K562 (cell line): ENCODE measurements at regions not wholly inside any gene's neighbourhood (a gene's known extent, or its start where the extent isn't known, plus 50 kb on each side); places are given as distances from the start of the nearest gene placed in this dataset.

Source experiments
- CBFA2T3 ChIP-seq: fragments of 450-650 bp; IDR thresholded peaks from 2 replicates; pipeline ENCODE4 v1.6.1; 2017
- CREB5 ChIP-seq: fragments of 250-450 bp; sonication (Bioruptor Pico); IDR thresholded peaks from 2 replicates; pipeline ENCODE4 v1.5.0; 2020; ENCODE audit warnings: mild to moderate bottlenecking
- FOXK1 ChIP-seq: sonication (generic); formaldehyde crosslinking; IDR thresholded peaks from 2 replicates; pipeline ENCODE4 v1.8.0; 2022; ENCODE audit warnings: missing genetic modification reagents, mild to moderate bottlenecking, borderline replicate concordance
- FOXK2 ChIP-seq, 2 experiments: fragments of 450-650 bp; IDR thresholded peaks in 1 of 2; conservative IDR thresholded peaks in 1 of 2; 2 replicates each; pipeline ENCODE4 v1.6.1; 2016; ENCODE audit warnings: low read depth in 2 of 2, mild to moderate bottlenecking in 1 of 2
- NBN ChIP-seq: fragments of 450-650 bp; IDR thresholded peaks from 2 replicates; pipeline ENCODE4 v1.6.1; 2016; ENCODE audit warnings: low read depth, mild to moderate bottlenecking
- RCOR1 ChIP-seq, 2 experiments: IDR thresholded peaks; 2 replicates each; pipeline ENCODE4 v1.6.1; 2012; ENCODE audit warnings: low read depth in 2 of 2, low read length in 2 of 2, borderline replicate concordance in 1 of 2, improper control_type of control experiment in 1 of 2
- SMAD1 ChIP-seq: fragments of 150-350 bp; IDR thresholded peaks from 2 replicates; pipeline ENCODE4 v1.6.1; 2014; ENCODE audit warnings: low read length, low read depth; ENCODE audit not compliant: partially characterized antibody
- SPI1 ChIP-seq: IDR thresholded peaks from 2 replicates; pipeline ENCODE4 v1.6.1; 2011; ENCODE audit warnings: low read depth, low read length, control low read depth, borderline replicate concordance
- SRSF7 ChIP-seq: fragments of 200-400 bp; formaldehyde crosslinking; optimal IDR thresholded peaks from 2 replicates; pipeline ENCODE3; 2017; ENCODE audit warnings: mild to moderate bottlenecking, low read depth, low read length
- TCF3 ChIP-seq: sonication (generic); formaldehyde crosslinking; IDR thresholded peaks from 2 replicates; pipeline ENCODE4 v1.4.0; 2020; ENCODE audit warnings: mild to moderate bottlenecking, missing genetic modification reagents
- TRIM28 ChIP-seq: fragments of 450-650 bp; IDR thresholded peaks from 2 replicates; pipeline ENCODE4 v1.6.1; 2017
- ZBTB12 ChIP-seq: fragments of 250-450 bp; sonication (Bioruptor Pico); IDR thresholded peaks from 2 replicates; pipeline ENCODE4 v1.4.0; 2020
- ZNF589 ChIP-seq: fragments of 200-800 bp; sonication (Bioruptor generic); IDR thresholded peaks from 2 replicates; pipeline ENCODE4 v1.6.1; 2016; ENCODE audit warnings: low read depth, missing genetic modification characterization, missing compliant biosample characterization
- ZNF717 ChIP-seq: fragments of 250-450 bp; sonication (Bioruptor Pico); IDR thresholded peaks from 2 replicates; pipeline ENCODE4 v1.5.0; 2021
- ZNF764 ChIP-seq: fragments of 250-450 bp; sonication (Bioruptor Pico); IDR thresholded peaks from 2 replicates; pipeline ENCODE4 v1.4.0; 2020; ENCODE audit warnings: low read depth, mild to moderate bottlenecking, moderate library complexity
- TF ChIP-seq, protein P1 (sequence below), 3 experiments: fragments of 200-800 bp in 1 of 3; fragments of 250-450 bp in 1 of 3; fragments of 450-650 bp in 1 of 3; sonication (Bioruptor Pico) in 1 of 3; sonication (Bioruptor generic) in 1 of 3; formaldehyde crosslinking in 1 of 3; IDR thresholded peaks; 2 replicates each; pipeline versions ENCODE4 v1.6.1 to v1.8.0; 2016 to 2022; ENCODE audit warnings: mild to moderate bottlenecking in 2 of 3, missing genetic modification characterization in 2 of 3, missing compliant biosample characterization in 1 of 3, moderate library complexity in 1 of 3
- TF ChIP-seq, protein P2 (sequence below): fragments of 200-800 bp; sonication (Bioruptor generic); IDR thresholded peaks from 2 replicates; pipeline ENCODE4 v1.6.1; 2017; ENCODE audit warnings: missing genetic modification characterization, missing compliant biosample characterization
- TF ChIP-seq, protein P3 (sequence below): fragments of 450-650 bp; IDR thresholded peaks from 2 replicates; pipeline ENCODE4 v1.6.1; 2016; ENCODE audit warnings: antibody characterized with exemption

DNA sequence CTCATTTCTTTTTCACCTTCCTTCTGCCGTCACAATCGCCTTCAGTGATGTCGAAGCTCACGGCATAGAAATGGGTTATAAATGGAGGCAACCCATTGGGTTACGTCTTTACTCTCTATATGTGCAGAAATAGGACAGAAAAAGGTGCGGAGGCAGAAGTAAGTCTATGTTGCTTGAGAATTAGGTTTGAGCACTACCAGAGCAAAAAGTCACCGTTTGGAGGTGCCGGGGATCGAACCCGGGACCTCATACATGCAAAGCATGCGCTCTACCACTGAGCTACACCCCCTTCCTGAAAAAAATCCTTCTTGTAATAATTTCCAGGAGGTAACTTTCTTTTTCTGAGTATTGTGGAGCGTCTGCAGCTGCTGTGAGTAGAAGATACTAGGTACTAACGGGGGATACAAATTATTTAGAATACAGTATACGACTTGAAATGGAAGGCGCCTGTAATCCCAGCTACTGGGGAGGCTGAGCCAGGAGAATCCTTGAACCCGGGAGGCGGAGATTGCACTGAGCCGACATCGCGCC, 134.2 kb downstream of the TRIM27 start (continued):
- TF ChIP-seq SMAD1 (no peak), ZBTB12 (CRISPR knock-in tag) (0 out of 2 replicates have a peak, but pooled peaks have one; percentile 30), NBN (peak; percentile 30), CREB5 (CRISPR knock-in tag) (no peak), SPI1 (peak; percentile 68; the same call in 1 of the 2 replicates), SRSF7 (no peak), TRIM28 (peak; percentile 22; the same call in 1 of the 2 replicates), FOXK1 (no peak), ZNF717 (CRISPR knock-in tag) (no peak), RCOR1 (IDR thresholded peaks at IDR 0.05; ENCODE audit: borderline replicate concordance in 1 of 2, low read depth in 2 of 2, low read length in 2 of 2) (peak in 1 of 2 experiments; percentile 84; a peak in 2 of 4 replicates), ZNF764 (CRISPR knock-in tag) (peak; percentile 87), TCF3 (CRISPR knock-in tag) (peak; percentile 27; the same call in 1 of the 2 replicates), FOXK2 (conservative IDR thresholded peaks at IDR 0.05 in 1 of 2, IDR thresholded peaks at IDR 0.05 in 1 of 2; ENCODE audit: low read depth in 2 of 2) (peak in 1 of 2 experiments; percentile 45; a peak in 2 of 4 replicates), CBFA2T3 (0 out of 2 replicates have a peak, but pooled peaks have one; percentile 29), ZNF589 (CRISPR knock-in tag) (peak; percentile 33; the same call in 1 of the 2 replicates)
- TF ChIP-seq, protein P1, sequence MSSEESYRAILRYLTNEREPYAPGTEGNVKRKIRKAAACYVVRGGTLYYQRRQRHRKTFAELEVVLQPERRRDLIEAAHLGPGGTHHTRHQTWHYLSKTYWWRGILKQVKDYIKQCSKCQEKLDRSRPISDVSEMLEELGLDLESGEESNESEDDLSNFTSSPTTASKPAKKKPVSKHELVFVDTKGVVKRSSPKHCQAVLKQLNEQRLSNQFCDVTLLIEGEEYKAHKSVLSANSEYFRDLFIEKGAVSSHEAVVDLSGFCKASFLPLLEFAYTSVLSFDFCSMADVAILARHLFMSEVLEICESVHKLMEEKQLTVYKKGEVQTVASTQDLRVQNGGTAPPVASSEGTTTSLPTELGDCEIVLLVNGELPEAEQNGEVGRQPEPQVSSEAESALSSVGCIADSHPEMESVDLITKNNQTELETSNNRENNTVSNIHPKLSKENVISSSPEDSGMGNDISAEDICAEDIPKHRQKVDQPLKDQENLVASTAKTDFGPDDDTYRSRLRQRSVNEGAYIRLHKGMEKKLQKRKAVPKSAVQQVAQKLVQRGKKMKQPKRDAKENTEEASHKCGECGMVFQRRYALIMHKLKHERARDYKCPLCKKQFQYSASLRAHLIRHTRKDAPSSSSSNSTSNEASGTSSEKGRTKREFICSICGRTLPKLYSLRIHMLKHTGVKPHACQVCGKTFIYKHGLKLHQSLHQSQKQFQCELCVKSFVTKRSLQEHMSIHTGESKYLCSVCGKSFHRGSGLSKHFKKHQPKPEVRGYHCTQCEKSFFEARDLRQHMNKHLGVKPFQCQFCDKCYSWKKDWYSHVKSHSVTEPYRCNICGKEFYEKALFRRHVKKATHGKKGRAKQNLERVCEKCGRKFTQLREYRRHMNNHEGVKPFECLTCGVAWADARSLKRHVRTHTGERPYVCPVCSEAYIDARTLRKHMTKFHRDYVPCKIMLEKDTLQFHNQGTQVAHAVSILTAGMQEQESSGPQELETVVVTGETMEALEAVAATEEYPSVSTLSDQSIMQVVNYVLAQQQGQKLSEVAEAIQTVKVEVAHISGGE (CRISPR knock-in tag; IDR thresholded peaks at IDR 0.05), result peak in 1 of 3 experiments; percentile 25; a peak in 1 of 6 replicates
- TF ChIP-seq, protein P2, sequence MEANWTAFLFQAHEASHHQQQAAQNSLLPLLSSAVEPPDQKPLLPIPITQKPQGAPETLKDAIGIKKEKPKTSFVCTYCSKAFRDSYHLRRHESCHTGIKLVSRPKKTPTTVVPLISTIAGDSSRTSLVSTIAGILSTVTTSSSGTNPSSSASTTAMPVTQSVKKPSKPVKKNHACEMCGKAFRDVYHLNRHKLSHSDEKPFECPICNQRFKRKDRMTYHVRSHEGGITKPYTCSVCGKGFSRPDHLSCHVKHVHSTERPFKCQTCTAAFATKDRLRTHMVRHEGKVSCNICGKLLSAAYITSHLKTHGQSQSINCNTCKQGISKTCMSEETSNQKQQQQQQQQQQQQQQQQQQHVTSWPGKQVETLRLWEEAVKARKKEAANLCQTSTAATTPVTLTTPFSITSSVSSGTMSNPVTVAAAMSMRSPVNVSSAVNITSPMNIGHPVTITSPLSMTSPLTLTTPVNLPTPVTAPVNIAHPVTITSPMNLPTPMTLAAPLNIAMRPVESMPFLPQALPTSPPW (CRISPR knock-in tag), result peak; percentile 52
- TF ChIP-seq, protein P3, sequence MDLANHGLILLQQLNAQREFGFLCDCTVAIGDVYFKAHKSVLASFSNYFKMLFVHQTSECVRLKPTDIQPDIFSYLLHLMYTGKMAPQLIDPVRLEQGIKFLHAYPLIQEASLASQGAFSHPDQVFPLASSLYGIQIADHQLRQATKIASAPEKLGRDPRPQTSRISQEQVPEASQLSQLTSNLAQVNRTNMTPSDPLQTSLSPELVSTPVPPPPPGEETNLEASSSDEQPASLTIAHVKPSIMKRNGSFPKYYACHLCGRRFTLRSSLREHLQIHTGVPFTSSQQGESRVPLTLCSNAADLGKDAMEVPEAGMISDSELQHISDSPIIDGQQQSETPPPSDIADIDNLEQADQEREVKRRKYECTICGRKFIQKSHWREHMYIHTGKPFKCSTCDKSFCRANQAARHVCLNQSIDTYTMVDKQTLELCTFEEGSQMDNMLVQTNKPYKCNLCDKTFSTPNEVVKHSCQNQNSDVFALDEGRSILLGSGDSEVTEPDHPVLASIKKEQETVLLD, result peak; percentile 11; the same call in 1 of the 2 replicates
